OCI-LY1 (cell line): ENCODE measurements at regions not wholly inside any gene's neighbourhood (a gene's known extent, or its start where the extent isn't known, plus 50 kb on each side); places are given as distances from the start of the nearest gene placed in this dataset.

ENCODE experiments used
- H2AFZ ChIP-seq: fragments of 200-600 bp; sonication (generic), shearing (Covaris generic); 2 replicates; pipeline ENCODE4 v1.6.0; 2014; ENCODE audit warnings: antibody characterized with exemption, mild to moderate bottlenecking, low read length
- H3F3A ChIP-seq: fragments of 200-600 bp; sonication (generic), shearing (Covaris generic); 2 replicates; pipeline ENCODE4 v1.6.0; 2014; ENCODE audit warnings: mild to moderate bottlenecking, antibody characterized with exemption, low read length, moderate library complexity; ENCODE audit not compliant: insufficient read depth
- H3K27ac ChIP-seq: fragments of 200-600 bp; sonication (generic); 2 replicates; pipeline ENCODE4 v1.5.1; 2014; ENCODE audit warnings: low read length, mixed run types, mild to moderate bottlenecking, low read depth; ENCODE audit not compliant: poor library complexity, severe bottlenecking
- H3K27me3 ChIP-seq: fragments of 200-600 bp; sonication (generic); 2 replicates; pipeline ENCODE4 v1.6.0; 2014; ENCODE audit warnings: antibody characterized with exemption, mild to moderate bottlenecking, low read length, moderate library complexity; ENCODE audit not compliant: insufficient read depth
- H3K36me3 ChIP-seq: fragments of 200-600 bp; sonication (generic); 2 replicates; pipeline ENCODE4 v1.6.1; 2014; ENCODE audit warnings: mild to moderate bottlenecking, antibody characterized with exemption, low read length, moderate library complexity, mixed read lengths; ENCODE audit not compliant: insufficient read depth
- H3K4me1 ChIP-seq: fragments of 200-600 bp; sonication (generic); 2 replicates; pipeline ENCODE4 v1.5.1; 2014; ENCODE audit warnings: mild to moderate bottlenecking, low read length, moderate library complexity; ENCODE audit not compliant: insufficient read depth, severe bottlenecking
- H3K4me2 ChIP-seq: fragments of 200-600 bp; sonication (generic), shearing (Covaris generic); 2 replicates; pipeline ENCODE4 v1.6.1; 2014; ENCODE audit warnings: low read length
- H3K4me3 ChIP-seq: fragments of 200-600 bp; sonication (generic); 2 replicates; pipeline ENCODE4 v1.5.1; 2014; ENCODE audit warnings: low read length, low read depth, mild to moderate bottlenecking, mixed read lengths; ENCODE audit not compliant: poor library complexity, severe bottlenecking
- H3K79me2 ChIP-seq: fragments of 200-600 bp; shearing (Covaris generic); 2 replicates; pipeline ENCODE4 v1.6.1; 2016; ENCODE audit warnings: mixed run types, low read length, mixed read lengths; ENCODE audit not compliant: insufficient read depth
- H3K9ac ChIP-seq: fragments of 200-600 bp; sonication (generic), shearing (Covaris generic); 2 replicates; pipeline ENCODE4 v1.6.1; 2014; ENCODE audit warnings: mild to moderate bottlenecking, low read length, mixed read lengths
- H3K9me2 ChIP-seq: fragments of 200-600 bp; sonication (generic), shearing (Covaris generic); 2 replicates; pipeline ENCODE4 v1.6.1; 2014; ENCODE audit warnings: low read depth, mild to moderate bottlenecking, low read length, mixed read lengths
- H3K9me3 ChIP-seq: fragments of 200-600 bp; shearing (Covaris generic); 2 replicates; pipeline ENCODE4 v1.6.1; 2014; ENCODE audit warnings: low read length, mixed read lengths
- H4K20me1 ChIP-seq: fragments of 200-600 bp; sonication (generic), shearing (Covaris generic); 2 replicates; pipeline ENCODE4 v1.6.0; 2016; ENCODE audit warnings: mild to moderate bottlenecking, low read length; ENCODE audit not compliant: insufficient read depth
- EZH2 ChIP-seq: fragments of 200-600 bp; sonication (generic), shearing (Covaris generic); IDR thresholded peaks from 2 replicates; pipeline ENCODE4 v1.8.0; 2017; ENCODE audit warnings: borderline replicate concordance, mixed run types, mild to moderate bottlenecking, antibody characterized with exemption, low read length, moderate library complexity, mixed read lengths
- TF ChIP-seq, protein P1 (sequence below): fragments of 200-600 bp; sonication (generic), shearing (Covaris generic); IDR thresholded peaks from 2 replicates; pipeline ENCODE4 v1.5.1; 2017; ENCODE audit warnings: mild to moderate bottlenecking, antibody characterized with exemption, low read length, moderate library complexity, mixed read lengths

DNA sequence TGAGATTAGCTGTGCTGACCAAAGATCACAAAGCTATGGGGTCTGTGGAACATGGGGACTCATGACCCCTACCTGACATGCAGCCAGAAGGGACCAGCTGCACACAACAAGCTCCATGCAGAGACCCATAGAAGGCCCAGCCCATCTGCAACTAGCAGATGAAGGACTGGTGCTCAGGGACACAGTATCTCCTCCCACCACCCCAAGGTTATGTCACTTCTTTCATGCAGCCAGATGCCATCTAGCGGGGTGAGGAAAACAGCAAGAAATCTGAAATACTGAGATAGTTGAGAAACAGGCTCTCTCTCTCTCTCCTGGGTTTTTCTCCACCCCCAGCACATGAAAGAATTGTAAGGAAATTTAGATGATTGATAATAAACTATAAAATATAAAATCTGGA is 161.3 kb upstream of the DAPK1 start:
- H3K9ac ChIP-seq = no peak overlapping the region
- H3K36me3 ChIP-seq = no peaks in the 10 kb centered on the region
- TF ChIP-seq EZH2 = no peak
- TF ChIP-seq, protein P1, sequence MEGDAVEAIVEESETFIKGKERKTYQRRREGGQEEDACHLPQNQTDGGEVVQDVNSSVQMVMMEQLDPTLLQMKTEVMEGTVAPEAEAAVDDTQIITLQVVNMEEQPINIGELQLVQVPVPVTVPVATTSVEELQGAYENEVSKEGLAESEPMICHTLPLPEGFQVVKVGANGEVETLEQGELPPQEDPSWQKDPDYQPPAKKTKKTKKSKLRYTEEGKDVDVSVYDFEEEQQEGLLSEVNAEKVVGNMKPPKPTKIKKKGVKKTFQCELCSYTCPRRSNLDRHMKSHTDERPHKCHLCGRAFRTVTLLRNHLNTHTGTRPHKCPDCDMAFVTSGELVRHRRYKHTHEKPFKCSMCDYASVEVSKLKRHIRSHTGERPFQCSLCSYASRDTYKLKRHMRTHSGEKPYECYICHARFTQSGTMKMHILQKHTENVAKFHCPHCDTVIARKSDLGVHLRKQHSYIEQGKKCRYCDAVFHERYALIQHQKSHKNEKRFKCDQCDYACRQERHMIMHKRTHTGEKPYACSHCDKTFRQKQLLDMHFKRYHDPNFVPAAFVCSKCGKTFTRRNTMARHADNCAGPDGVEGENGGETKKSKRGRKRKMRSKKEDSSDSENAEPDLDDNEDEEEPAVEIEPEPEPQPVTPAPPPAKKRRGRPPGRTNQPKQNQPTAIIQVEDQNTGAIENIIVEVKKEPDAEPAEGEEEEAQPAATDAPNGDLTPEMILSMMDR = no peak
- no peaks in the 10 kb centered on the region for H3K79me2 ChIP-seq
- no peaks in the 10 kb centered on the region for H3F3A ChIP-seq
- no peak overlapping the region for H3K4me2 ChIP-seq
- no peaks in the 10 kb centered on the region for H3K4me1 ChIP-seq
- H3K4me3 ChIP-seq = no peak overlapping the region
- peaks cover 4% of the 10 kb centered on the region; the same call in 1 of the 2 replicates for H3K27me3 ChIP-seq
- H3K9me3 ChIP-seq = peaks cover 2% of the 10 kb centered on the region; the same call in 1 of the 2 replicates
- no peaks in the 10 kb centered on the region for H3K9me2 ChIP-seq
- no peak overlapping the region for H2AFZ ChIP-seq
- H3K27ac ChIP-seq = no peak overlapping the region
- no peaks in the 10 kb centered on the region for H4K20me1 ChIP-seq

DNA sequence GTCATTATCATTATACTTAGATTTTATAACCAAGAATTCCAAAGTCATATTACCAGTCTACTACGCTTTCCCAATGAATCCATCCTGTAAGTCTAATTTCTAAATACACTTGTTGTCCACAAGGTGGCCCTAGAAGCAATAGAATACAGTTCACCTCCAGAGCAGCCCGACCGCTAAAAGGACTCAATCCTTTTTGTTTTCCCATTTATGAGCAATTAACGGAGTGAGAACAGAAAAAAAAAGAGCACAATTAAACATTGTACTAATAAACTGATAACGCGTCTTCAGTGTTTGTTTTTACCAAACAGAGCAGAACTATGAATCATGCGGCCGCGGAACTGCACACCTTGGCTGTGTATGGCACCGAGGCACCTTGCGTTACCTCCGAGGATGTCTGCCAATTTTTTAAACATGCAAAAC is 160.7 kb upstream of the DAPK1 start:
- Histone ChIP-seq H3K4me3 (no peak overlapping the region), H3K79me2 (no peaks in the 10 kb centered on the region), H3K36me3 (no peaks in the 10 kb centered on the region), H3K4me2 (no peak overlapping the region), H3K9ac (no peak overlapping the region), H2AFZ (no peak overlapping the region), H3K9me2 (no peaks in the 10 kb centered on the region), H3K27me3 (peaks cover 4% of the 10 kb centered on the region; the same call in 1 of the 2 replicates), H3F3A (no peaks in the 10 kb centered on the region), H4K20me1 (no peaks in the 10 kb centered on the region), H3K9me3 (no peaks in the 10 kb centered on the region), H3K4me1 (no peaks in the 10 kb centered on the region), H3K27ac (no peak overlapping the region)
- TF ChIP-seq, protein P1 = peak; percentile 70
- TF ChIP-seq EZH2 = no peak

DNA sequence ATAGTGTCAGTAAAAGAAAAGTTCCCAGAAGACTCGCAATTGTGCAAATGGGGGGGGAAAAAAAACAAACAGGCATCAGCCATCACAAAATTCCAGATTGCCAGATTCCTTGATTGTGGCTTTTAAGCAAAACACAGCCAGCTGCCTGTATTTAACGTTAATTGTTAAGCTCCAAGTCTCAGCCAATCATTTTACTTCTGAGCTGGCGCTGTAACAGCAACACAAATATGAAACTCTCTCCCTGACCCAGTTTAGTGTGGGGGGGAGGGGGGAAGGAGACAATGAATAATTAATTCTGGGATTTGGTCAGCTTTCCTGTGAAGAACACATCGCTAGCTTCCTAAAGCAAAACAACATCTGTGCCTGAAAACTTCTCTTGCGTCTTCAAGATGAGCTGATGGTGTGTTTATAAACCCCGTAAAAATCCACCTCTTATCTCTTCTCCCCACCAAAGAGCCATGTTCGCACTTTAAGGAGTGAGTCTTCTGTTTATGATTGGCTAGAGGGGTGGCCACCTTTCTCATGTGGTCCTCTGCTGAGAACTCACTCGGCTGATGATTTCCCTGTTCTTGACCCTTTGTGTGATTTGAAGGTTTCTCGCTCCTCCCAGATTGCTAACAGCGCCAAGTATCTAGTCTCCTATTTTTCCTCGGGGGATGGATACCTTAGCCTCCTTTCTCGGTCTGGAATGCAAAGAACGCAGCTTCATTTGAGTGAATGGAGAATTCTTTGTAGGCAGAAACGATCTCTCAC is 160.2 kb upstream of the DAPK1 start:
- no peak overlapping the region for H3K27ac ChIP-seq
- H3K79me2 ChIP-seq = no peaks in the 10 kb centered on the region
- no peak overlapping the region for H3K4me3 ChIP-seq
- peaks cover 4% of the 10 kb centered on the region; the same call in 1 of the 2 replicates for H3K27me3 ChIP-seq
- no peak overlapping the region for H3K9ac ChIP-seq
- no peaks in the 10 kb centered on the region for H3K4me1 ChIP-seq
- no peak for TF ChIP-seq EZH2
- TF ChIP-seq, protein P1 = no peak
- H3K4me2 ChIP-seq = no peak overlapping the region
- H3K36me3 ChIP-seq = no peaks in the 10 kb centered on the region
- no peak overlapping the region for H2AFZ ChIP-seq
- no peaks in the 10 kb centered on the region for H3F3A ChIP-seq
- no peaks in the 10 kb centered on the region for H3K9me3 ChIP-seq
- H4K20me1 ChIP-seq = no peaks in the 10 kb centered on the region
- no peaks in the 10 kb centered on the region for H3K9me2 ChIP-seq
